DOHH2 (cell line): ENCODE measurements at regions not wholly inside any gene's neighbourhood (a gene's known extent, or its start where the extent isn't known, plus 50 kb on each side); places are given as distances from the start of the nearest gene placed in this dataset.
"Not testable (repeated sequence)": the region's sequence is repeated elsewhere in the genome, so short reads cannot be mapped to it uniquely, and the experiment has no call there.

Experiments
- H3F3A ChIP-seq: fragments of 200-600 bp; sonication (generic), shearing (Covaris generic); 2 replicates; pipeline ENCODE4 v1.6.0; 2016; ENCODE audit warnings: antibody characterized with exemption, mild to moderate bottlenecking; ENCODE audit not compliant: control insufficient read depth, insufficient read depth
- H3K27ac ChIP-seq: fragments of 200-600 bp; sonication (generic); 2 replicates; pipeline ENCODE4 v1.5.1; 2014; ENCODE audit warnings: low read depth, mild to moderate bottlenecking, low read length, moderate library complexity
- H3K27me3 ChIP-seq: fragments of 200-600 bp; sonication (generic); 2 replicates; pipeline ENCODE4 v1.6.1; 2014; ENCODE audit warnings: mild to moderate bottlenecking, low read length, mixed read lengths; ENCODE audit not compliant: control insufficient read depth
- H3K36me3 ChIP-seq: fragments of 200-600 bp; sonication (generic); 2 replicates; pipeline ENCODE4 v1.6.1; 2014; ENCODE audit warnings: mild to moderate bottlenecking, low read length, moderate library complexity, mixed read lengths; ENCODE audit not compliant: control insufficient read depth
- H3K4me1 ChIP-seq: fragments of 200-600 bp; sonication (generic); 2 replicates; pipeline ENCODE4 v1.6.1; 2014; ENCODE audit warnings: mild to moderate bottlenecking, low read length, mixed read lengths; ENCODE audit not compliant: control insufficient read depth
- H3K4me2 ChIP-seq: fragments of 200-600 bp; sonication (generic); 2 replicates; pipeline ENCODE4 v1.6.0; 2014; ENCODE audit warnings: mild to moderate bottlenecking, low read length, moderate library complexity
- H3K4me3 ChIP-seq: fragments of 200-600 bp; sonication (generic); 2 replicates; pipeline ENCODE4 v1.5.1; 2014; ENCODE audit warnings: mild to moderate bottlenecking, low read length, mixed read lengths
- H3K79me2 ChIP-seq: fragments of 200-600 bp; sonication (generic); 2 replicates; pipeline ENCODE4 v1.6.1; 2014; ENCODE audit warnings: mild to moderate bottlenecking, low read length, mixed read lengths; ENCODE audit not compliant: control insufficient read depth
- H3K9me2 ChIP-seq: fragments of 200-600 bp; sonication (generic); replicated peaks from 2 replicates; pipeline ENCODE4 v1.6.1; 2014; ENCODE audit warnings: mild to moderate bottlenecking, low read length, mixed read lengths; ENCODE audit not compliant: control insufficient read depth
- H3K9me3 ChIP-seq: fragments of 200-600 bp; sonication (generic); 2 replicates; pipeline ENCODE4 v1.6.1; 2014; ENCODE audit warnings: antibody characterized with exemption, low read length, mixed read lengths; ENCODE audit not compliant: control insufficient read depth, insufficient read depth
- H4K20me1 ChIP-seq: fragments of 200-600 bp; sonication (generic); 2 replicates; pipeline ENCODE4 v1.6.0; 2014; ENCODE audit warnings: low read depth, mild to moderate bottlenecking, antibody characterized with exemption, low read length, moderate library complexity; ENCODE audit not compliant: control insufficient read depth, insufficient read depth
- CTCF ChIP-seq: fragments of 200-600 bp; sonication (generic); IDR thresholded peaks from one replicate; pipeline ENCODE4 v1.5.1; 2014; ENCODE audit warnings: antibody characterized with exemption, mild to moderate bottlenecking, low read depth, low read length; ENCODE audit not compliant: poor library complexity, severe bottlenecking
- EZH2phosphoT487 ChIP-seq: fragments of 200-600 bp; sonication (generic); IDR thresholded peaks from 2 replicates; pipeline ENCODE4 v1.6.1; 2017; ENCODE audit warnings: borderline replicate concordance, mild to moderate bottlenecking, antibody characterized with exemption, low read length, moderate library complexity, mixed read lengths

- H3K27ac ChIP-seq: no peak overlapping the region
- H3K27me3 ChIP-seq: no peaks in the 10 kb centered on the region
- H3F3A ChIP-seq: no peaks in the 10 kb centered on the region
- TF ChIP-seq EZH2phosphoT487 (no peak), CTCF (no peak)
- no peaks in the 10 kb centered on the region for H3K9me2 ChIP-seq
- no peaks in the 10 kb centered on the region for H3K9me3 ChIP-seq
- no peaks in the 10 kb centered on the region for H3K79me2 ChIP-seq
- H3K36me3 ChIP-seq: no peaks in the 10 kb centered on the region
- H3K4me1 ChIP-seq: no peaks in the 10 kb centered on the region
- H4K20me1 ChIP-seq: no peaks in the 10 kb centered on the region
- H3K4me2 ChIP-seq: no peak overlapping the region
- no peak overlapping the region for H3K4me3 ChIP-seq
Observed at GRCh38 chr6:139447656-139447975, 73.2 kb upstream of the CITED2 start.

GRCh38 chr6:139446768-139447655 lies 72.6 kb upstream of the CITED2 start:
- Histone ChIP-seq H3K27ac (no peak overlapping the region), H3K27me3 (no peaks in the 10 kb centered on the region), H3K9me3 (no peaks in the 10 kb centered on the region), H3K4me1 (no peaks in the 10 kb centered on the region), H3K79me2 (no peaks in the 10 kb centered on the region), H3K4me3 (no peak overlapping the region), H3K36me3 (no peaks in the 10 kb centered on the region), H3F3A (no peaks in the 10 kb centered on the region), H3K4me2 (no peak overlapping the region), H3K9me2 (no peaks in the 10 kb centered on the region), H4K20me1 (no peaks in the 10 kb centered on the region)
- no peak for TF ChIP-seq CTCF
- no peak for TF ChIP-seq EZH2phosphoT487

GRCh38 chr6:139446138-139446715 lies 71.8 kb upstream of the CITED2 start:
- Histone ChIP-seq H3K4me2 (no peak overlapping the region), H3K27ac (no peak overlapping the region)

GRCh38 chr6:139444273-139444787 lies 69.9 kb upstream of the CITED2 start:
- H3K4me3 ChIP-seq, H3K4me2 ChIP-seq, H3K36me3 ChIP-seq, H3K9me2 ChIP-seq, H3K9me3 ChIP-seq, H3K27ac ChIP-seq, H3K27me3 ChIP-seq, H3F3A ChIP-seq, H3K79me2 ChIP-seq, H3K4me1 ChIP-seq, H4K20me1 ChIP-seq: not testable (repeated sequence)

More at GRCh38 chr6:139446138-139446715, 71.8 kb upstream of the CITED2 start:
- Histone ChIP-seq H3K4me1 (no peaks in the 10 kb centered on the region), H3K9me3 (no peaks in the 10 kb centered on the region), H4K20me1 (no peaks in the 10 kb centered on the region), H3K79me2 (no peaks in the 10 kb centered on the region), H3K36me3 (no peaks in the 10 kb centered on the region), H3K4me3 (no peak overlapping the region), H3K9me2 (no peaks in the 10 kb centered on the region), H3K27me3 (no peaks in the 10 kb centered on the region), H3F3A (no peaks in the 10 kb centered on the region)
- TF ChIP-seq CTCF: no peak
- TF ChIP-seq EZH2phosphoT487: no peak
